ENCODE measurements at regions not wholly inside any gene's neighbourhood (a gene's known extent, or its start where the extent isn't known, plus 50 kb on each side); places are given as distances from the start of the nearest gene placed in this dataset.
A peak's percentile ranks its signal among the peaks of the same experiment; 100 is the strongest.

- Histone ChIP-seq H3K4me2 (ENCODE audit: low read depth, low read length) (no peak overlapping the region), H3K23ac (ENCODE audit: low read depth, low read length) (no peak overlapping the region), H4K20me1 (ENCODE audit: insufficient read depth, low read length) (no peaks in the 10 kb centered on the region), H3K18ac (ENCODE audit: low read depth, low read length) (no peak overlapping the region; the same call in 1 of the 2 replicates), H3K4me3 (ENCODE audit: insufficient read depth, low read depth, low read length) (no peak overlapping the region), H3K4ac (ENCODE audit: low read depth, low read length) (0 out of 2 replicates have a peak overlapping the region, but pooled peaks have one; percentile 5), H3K56ac (ENCODE audit: extremely low read depth, insufficient read depth, low read length) (no peak overlapping the region), H3K9me3 (ENCODE audit: control insufficient read depth, insufficient read depth, low read length) (no peaks in the 10 kb centered on the region), H4K91ac (ENCODE audit: insufficient read depth, low read depth, low read length) (no peak overlapping the region), H3K27ac (ENCODE audit: insufficient read depth, low read length) (no peak overlapping the region), H3K36me3 (ENCODE audit: control insufficient read depth, insufficient read depth, low read length) (no peaks in the 10 kb centered on the region), H2BK120ac (ENCODE audit: low read depth, low read length) (no peak overlapping the region), H2BK5ac (ENCODE audit: low read depth, low read length, poor library complexity, severe bottlenecking) (no peak overlapping the region), H2BK15ac (ENCODE audit: low read depth, low read length) (no peak overlapping the region; the same call in 2 of the 3 replicates), H2AK5ac (ENCODE audit: low read depth, low read length) (no peak overlapping the region), H4K5ac (ENCODE audit: low read depth, low read length) (no peak overlapping the region), H3K27me3 (ENCODE audit: control insufficient read depth, insufficient read depth, low read length) (no peaks in the 10 kb centered on the region), H3K9ac (ENCODE audit: low read depth, low read length) (no peak overlapping the region), H2AK9ac (replicated peaks; ENCODE audit: low read depth, low read length, poor library complexity) (no peak overlapping the region), H3K14ac (replicated peaks; ENCODE audit: low read depth, low read length) (peak overlapping the region; percentile 32; the same call in 1 of the 2 replicates), H2AFZ (replicated peaks; ENCODE audit: low read length, poor library complexity) (peak overlapping the region; percentile 37), H3K9me1 (ENCODE audit: insufficient read depth, low read length) (peaks cover 6% of the 10 kb centered on the region; the same call in 1 of the 2 replicates), H3K79me1 (ENCODE audit: low read depth in 1 of 2, low read length in 2 of 2) (no peaks in the 10 kb centered on the region), H2BK20ac (ENCODE audit: low read depth, low read length) (no peak overlapping the region), H3K4me1 (ENCODE audit: control insufficient read depth, insufficient read depth, low read length) (peaks cover 1% of the 10 kb centered on the region; the same call in 1 of the 2 replicates), H4K8ac (ENCODE audit: low read depth in 2 of 2, low read length in 2 of 2) (no peak overlapping the region)
- dilution Hi-C loops (cut with HindIII; ENCODE audit: low sequenced_read_pairs, unreplicated experiment) (no loop called here), in situ Hi-C loops (cut with MboI; ENCODE audit: low sequenced_read_pairs) (no loop called here), intact Hi-C loops (cut with micrococcal nuclease) (no loop called here)
- ChIA-PET CTCF (no interaction called here), POLR2A (ENCODE audit: unreplicated experiment) (no interaction called here)
- TF ChIP-seq SMC3 (IDR thresholded peaks at IDR 0.05; ENCODE audit: low read depth, low read length) (no peak), RCOR1 (IDR thresholded peaks at IDR 0.05; ENCODE audit: insufficient replicate concordance, low read length) (no peak), CEBPB (IDR thresholded peaks at IDR 0.05; ENCODE audit: low read depth, low read length) (no peak), MXI1 (IDR thresholded peaks at IDR 0.05; ENCODE audit: borderline replicate concordance, low read depth, low read length) (no peak), CHD1 (IDR thresholded peaks at IDR 0.05; ENCODE audit: low read depth, low read length) (no peak), RFX5 (IDR thresholded peaks at IDR 0.05; ENCODE audit: low read depth, low read length) (no peak), CTCF (conservative IDR thresholded peaks at IDR 0.05; ENCODE audit: low read depth, low read length) (no peak), USF2 (IDR thresholded peaks at IDR 0.05; ENCODE audit: low read depth, low read length) (no peak), MAZ (IDR thresholded peaks at IDR 0.05; ENCODE audit: borderline replicate concordance, low read depth, low read length) (no peak), ELK1 (IDR thresholded peaks at IDR 0.05; ENCODE audit: borderline replicate concordance, low read depth, low read length) (no peak)
- DNase-seq = no peak
- no peak for ATAC-seq (ENCODE audit: low read depth)
- BruUV-seq (replicated peaks) = no TSS peak
- WGBS, 2 experiments (ENCODE audit: extremely low coverage in 2 of 2, insufficient read length in 1 of 2) = 66% methylated on average over 4 of the region's 14 CpGs; no CpG with 5 or more reads in 1 of the 2 experiments
These were observed 80.8 kb upstream of the SLC2A1 start for GRCh38 chr1:43039228-43040055.
